ENCODE measurements at regions not wholly inside any gene's neighbourhood (a gene's known extent, or its start where the extent isn't known, plus 50 kb on each side); places are given as distances from the start of the nearest gene placed in this dataset.

- Histone ChIP-seq H3K9me3 (ENCODE audit: low read length) (no peaks in the 10 kb centered on the region), H3F3A (ENCODE audit: insufficient read depth, low read length, poor library complexity, severe bottlenecking) (no peaks in the 10 kb centered on the region), H3K9ac (ENCODE audit: low read length) (no peak overlapping the region), H2AFZ (ENCODE audit: low read depth, low read length) (no peak overlapping the region), H4K20me1 (ENCODE audit: insufficient read depth) (no peaks in the 10 kb centered on the region), H3K4me3 (ENCODE audit: low read length) (no peak overlapping the region), H3K36me3 (ENCODE audit: insufficient read depth, low read length) (no peaks in the 10 kb centered on the region), H3K9me2 (ENCODE audit: insufficient read depth, low read length) (no peaks in the 10 kb centered on the region), H3K27ac (ENCODE audit: low read length) (no peak overlapping the region), H3K27me3 (ENCODE audit: insufficient read depth, low read depth, low read length) (no peaks in the 10 kb centered on the region), H3K4me2 (ENCODE audit: low read length) (no peak overlapping the region), H3K79me2 (replicated peaks; ENCODE audit: insufficient read depth, low read length) (no peaks in the 10 kb centered on the region)
- no peak for TF ChIP-seq MXI1 (conservative IDR thresholded peaks at IDR 0.05; ENCODE audit: poor library complexity, severe bottlenecking)
- no peak for TF ChIP-seq EP300 (conservative IDR thresholded peaks at IDR 0.05; ENCODE audit: poor library complexity, severe bottlenecking)
- TF ChIP-seq REST (IDR thresholded peaks at IDR 0.05; ENCODE audit: borderline replicate concordance) = no peak
- no peak for TF ChIP-seq CTCF (IDR thresholded peaks at IDR 0.05; ENCODE audit: poor library complexity, severe bottlenecking)
- TF ChIP-seq POLR2AphosphoS5 (IDR thresholded peaks at IDR 0.05) = no peak
- no peak for TF ChIP-seq SMC3 (conservative IDR thresholded peaks at IDR 0.05; ENCODE audit: poor library complexity)
- TF ChIP-seq EZH2 (IDR thresholded peaks at IDR 0.05; ENCODE audit: borderline replicate concordance, insufficient read depth, low read length, poor library complexity, severe bottlenecking) = no peak
- no peak for TF ChIP-seq RAD21 (conservative IDR thresholded peaks at IDR 0.05)
- no peak for TF ChIP-seq TAF1 (IDR thresholded peaks at IDR 0.05; ENCODE audit: low read depth)
These were observed 249.4 kb upstream of the MDFIC2 start for GRCh38 chr3:70561796-70562195.

- Histone ChIP-seq H3K4me3 (ENCODE audit: low read length) (no peak overlapping the region), H3K79me2 (replicated peaks; ENCODE audit: insufficient read depth, low read length) (no peaks in the 10 kb centered on the region), H3K9ac (ENCODE audit: low read length) (no peak overlapping the region)
These were observed 246.5 kb upstream of the MDFIC2 start for GRCh38 chr3:70558956-70559355.

More at GRCh38 chr3:70558956-70559355, 246.5 kb upstream of the MDFIC2 start:
- H4K20me1 ChIP-seq (ENCODE audit: insufficient read depth) = no peaks in the 10 kb centered on the region
- no peaks in the 10 kb centered on the region for H3K9me2 ChIP-seq (ENCODE audit: insufficient read depth, low read length)
- no peak overlapping the region for H3K4me2 ChIP-seq (ENCODE audit: low read length)
- no peaks in the 10 kb centered on the region for H3F3A ChIP-seq (ENCODE audit: insufficient read depth, low read length, poor library complexity, severe bottlenecking)
- no peaks in the 10 kb centered on the region for H3K9me3 ChIP-seq (ENCODE audit: low read length)
- H3K36me3 ChIP-seq (ENCODE audit: insufficient read depth, low read length) = no peaks in the 10 kb centered on the region
- TF ChIP-seq EZH2 (IDR thresholded peaks at IDR 0.05; ENCODE audit: borderline replicate concordance, insufficient read depth, low read length, poor library complexity, severe bottlenecking) = no peak
- TF ChIP-seq EP300 (conservative IDR thresholded peaks at IDR 0.05; ENCODE audit: poor library complexity, severe bottlenecking) = no peak
- no peak for TF ChIP-seq POLR2AphosphoS5 (IDR thresholded peaks at IDR 0.05)
- no peak for TF ChIP-seq SMC3 (conservative IDR thresholded peaks at IDR 0.05; ENCODE audit: poor library complexity)
- TF ChIP-seq MXI1 (conservative IDR thresholded peaks at IDR 0.05; ENCODE audit: poor library complexity, severe bottlenecking) = no peak
- TF ChIP-seq RAD21 (conservative IDR thresholded peaks at IDR 0.05) = no peak
- no peak for TF ChIP-seq CTCF (IDR thresholded peaks at IDR 0.05; ENCODE audit: poor library complexity, severe bottlenecking)
- no peak for TF ChIP-seq TAF1 (IDR thresholded peaks at IDR 0.05; ENCODE audit: low read depth)
- no peak for TF ChIP-seq REST (IDR thresholded peaks at IDR 0.05; ENCODE audit: borderline replicate concordance)
- no peaks in the 10 kb centered on the region for H3K27me3 ChIP-seq (ENCODE audit: insufficient read depth, low read depth, low read length)
- H3K27ac ChIP-seq (ENCODE audit: low read length) = no peak overlapping the region
- no peak overlapping the region for H2AFZ ChIP-seq (ENCODE audit: low read depth, low read length)

Measured in neural cell (in vitro differentiated cells).